ENCODE measurements at regions not wholly inside any gene's neighbourhood (a gene's known extent, or its start where the extent isn't known, plus 50 kb on each side); places are given as distances from the start of the nearest gene placed in this dataset.

DNA sequence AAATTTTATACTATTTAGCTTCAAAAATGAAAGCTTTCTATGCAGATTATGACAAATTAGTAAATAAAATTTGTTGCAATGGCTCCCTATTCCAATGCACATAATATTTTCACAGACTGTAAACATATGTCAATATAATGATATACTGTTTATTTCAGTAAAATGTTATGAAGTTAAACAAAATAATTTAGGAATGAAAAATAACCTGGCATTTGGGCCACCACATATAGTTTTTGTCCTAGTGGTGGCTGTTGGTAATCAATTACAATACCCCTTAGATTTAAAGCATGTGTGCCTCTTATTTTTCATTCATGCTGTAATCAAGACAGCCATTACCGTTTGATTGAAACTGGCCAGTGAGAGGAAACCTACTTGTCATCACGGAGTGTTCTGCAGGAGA is 928.5 kb upstream of the KCND2 start:
- DNase-seq (ENCODE audit: low read depth), result no peak
- no peak overlapping the region for H3K4me3 ChIP-seq (ENCODE audit: low read length)
- TF ChIP-seq, protein P1, sequence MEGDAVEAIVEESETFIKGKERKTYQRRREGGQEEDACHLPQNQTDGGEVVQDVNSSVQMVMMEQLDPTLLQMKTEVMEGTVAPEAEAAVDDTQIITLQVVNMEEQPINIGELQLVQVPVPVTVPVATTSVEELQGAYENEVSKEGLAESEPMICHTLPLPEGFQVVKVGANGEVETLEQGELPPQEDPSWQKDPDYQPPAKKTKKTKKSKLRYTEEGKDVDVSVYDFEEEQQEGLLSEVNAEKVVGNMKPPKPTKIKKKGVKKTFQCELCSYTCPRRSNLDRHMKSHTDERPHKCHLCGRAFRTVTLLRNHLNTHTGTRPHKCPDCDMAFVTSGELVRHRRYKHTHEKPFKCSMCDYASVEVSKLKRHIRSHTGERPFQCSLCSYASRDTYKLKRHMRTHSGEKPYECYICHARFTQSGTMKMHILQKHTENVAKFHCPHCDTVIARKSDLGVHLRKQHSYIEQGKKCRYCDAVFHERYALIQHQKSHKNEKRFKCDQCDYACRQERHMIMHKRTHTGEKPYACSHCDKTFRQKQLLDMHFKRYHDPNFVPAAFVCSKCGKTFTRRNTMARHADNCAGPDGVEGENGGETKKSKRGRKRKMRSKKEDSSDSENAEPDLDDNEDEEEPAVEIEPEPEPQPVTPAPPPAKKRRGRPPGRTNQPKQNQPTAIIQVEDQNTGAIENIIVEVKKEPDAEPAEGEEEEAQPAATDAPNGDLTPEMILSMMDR (conservative IDR thresholded peaks at IDR 0.05; ENCODE audit: low read depth, low read length), result no peak

DNA sequence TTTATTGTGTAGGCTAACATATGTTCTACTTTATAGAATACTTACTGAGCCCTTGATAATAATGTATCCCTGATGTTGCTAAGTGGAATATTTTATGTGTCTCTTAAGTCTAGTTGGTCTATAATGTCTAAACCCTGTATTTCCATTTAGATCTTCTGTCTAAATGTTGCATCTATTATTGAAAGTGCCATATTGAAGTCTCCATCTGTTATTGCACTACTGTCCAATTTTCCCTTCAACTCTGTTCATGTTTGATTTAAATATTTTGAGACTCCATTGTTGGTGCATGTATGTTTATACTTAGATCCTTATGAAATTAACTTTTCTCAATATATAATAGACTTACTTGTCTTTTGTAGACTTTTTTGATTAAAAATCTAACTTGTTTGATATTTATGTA is 924.5 kb upstream of the KCND2 start:
- TF ChIP-seq, protein P1 (conservative IDR thresholded peaks at IDR 0.05; ENCODE audit: low read depth, low read length), result no peak
- DNase-seq (ENCODE audit: low read depth), result no peak
- no peak overlapping the region for H3K4me3 ChIP-seq (ENCODE audit: low read length)

DNA sequence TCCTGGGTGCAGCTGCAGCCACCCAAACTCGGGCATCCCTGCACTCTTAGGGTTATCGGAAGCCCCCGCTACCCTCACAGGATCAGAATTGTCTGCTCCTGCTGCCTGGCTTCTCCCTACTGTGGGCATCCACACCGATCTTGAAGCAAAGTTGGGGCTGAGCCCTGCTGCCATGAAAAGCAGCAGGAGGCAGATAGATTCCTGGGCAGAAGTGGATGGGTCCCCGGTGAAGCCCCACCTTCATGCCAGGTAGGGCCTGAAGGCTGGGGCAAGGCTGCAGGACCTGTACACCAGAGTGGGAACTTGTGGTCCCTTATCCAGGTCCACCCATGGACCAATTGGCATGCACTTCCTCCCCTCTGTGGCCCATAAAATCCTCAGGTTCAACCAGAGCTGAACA is 922.6 kb upstream of the KCND2 start:
- no peak for DNase-seq (ENCODE audit: low read depth)
- no peak overlapping the region for H3K4me3 ChIP-seq (ENCODE audit: low read length)
- TF ChIP-seq, protein P1 (conservative IDR thresholded peaks at IDR 0.05; ENCODE audit: low read depth, low read length), result no peak

DNA sequence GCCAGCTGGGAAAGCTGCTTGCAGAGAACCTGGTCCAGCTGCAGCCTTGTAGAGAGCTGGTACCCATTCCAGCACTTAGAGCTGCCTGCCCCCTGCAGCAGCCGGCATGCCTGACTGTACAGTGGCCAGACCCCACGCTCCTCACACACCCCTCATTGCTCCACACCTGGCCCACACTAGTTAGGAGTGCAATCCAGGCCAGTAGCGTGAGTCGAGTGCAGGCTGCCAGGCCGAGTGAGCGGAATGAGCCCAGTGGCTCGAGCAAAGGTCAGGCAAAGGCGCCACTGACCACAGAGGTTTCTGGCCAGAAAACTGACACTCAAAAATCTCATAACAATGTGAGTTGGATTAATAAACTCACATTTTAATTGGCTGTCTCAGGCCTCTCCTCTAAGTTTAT is 921.7 kb upstream of the KCND2 start:
- no peak for DNase-seq (ENCODE audit: low read depth)
- no peak overlapping the region for H3K4me3 ChIP-seq (ENCODE audit: low read length)
- TF ChIP-seq, protein P1 (conservative IDR thresholded peaks at IDR 0.05; ENCODE audit: low read depth, low read length), result no peak

DNA sequence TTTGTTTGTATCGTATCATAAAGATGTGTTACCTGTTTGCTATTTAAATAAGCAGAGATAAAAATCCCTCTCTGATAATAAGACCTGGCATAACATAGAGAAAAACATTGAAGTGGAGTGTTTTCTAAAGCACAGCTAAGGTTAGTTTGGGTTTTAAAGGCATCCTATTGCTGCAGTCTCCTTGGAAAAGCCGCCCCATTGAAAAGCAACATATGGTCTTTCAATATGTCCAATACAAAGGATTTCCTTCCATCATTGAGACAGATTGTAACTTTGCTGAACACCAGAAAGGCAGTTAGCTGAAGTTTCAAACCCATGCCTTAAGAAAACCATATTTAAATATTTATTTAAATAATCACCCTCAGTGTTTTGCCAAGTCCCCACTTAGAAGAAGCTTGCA is 898.5 kb upstream of the KCND2 start:
- TF ChIP-seq, protein P1 (conservative IDR thresholded peaks at IDR 0.05; ENCODE audit: low read depth, low read length), result no peak
- DNase-seq (ENCODE audit: low read depth), result no peak
- H3K4me3 ChIP-seq (ENCODE audit: low read length), result no peak overlapping the region

DNA sequence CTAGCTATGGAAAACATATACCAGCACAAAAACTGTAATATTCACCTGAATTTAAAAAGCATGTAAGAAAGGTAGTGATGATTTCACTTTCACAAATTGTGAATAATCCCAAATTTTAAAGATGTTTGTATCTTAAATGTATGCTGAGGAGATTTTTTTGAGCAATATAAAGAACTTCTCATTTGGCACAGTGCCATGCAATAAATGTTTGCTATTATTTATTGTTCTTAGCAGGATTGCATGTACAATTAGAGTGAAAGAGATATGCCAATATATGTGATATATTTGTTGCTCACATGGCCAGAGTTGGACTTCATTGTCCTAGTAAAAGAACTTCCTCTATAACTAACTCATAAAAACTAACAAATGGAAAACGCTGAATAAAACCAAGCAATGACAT is 895.1 kb upstream of the KCND2 start:
- TF ChIP-seq, protein P1 (conservative IDR thresholded peaks at IDR 0.05; ENCODE audit: low read depth, low read length), result no peak
- H3K4me3 ChIP-seq (ENCODE audit: low read length), result no peak overlapping the region
- DNase-seq (ENCODE audit: low read depth), result no peak

DNA sequence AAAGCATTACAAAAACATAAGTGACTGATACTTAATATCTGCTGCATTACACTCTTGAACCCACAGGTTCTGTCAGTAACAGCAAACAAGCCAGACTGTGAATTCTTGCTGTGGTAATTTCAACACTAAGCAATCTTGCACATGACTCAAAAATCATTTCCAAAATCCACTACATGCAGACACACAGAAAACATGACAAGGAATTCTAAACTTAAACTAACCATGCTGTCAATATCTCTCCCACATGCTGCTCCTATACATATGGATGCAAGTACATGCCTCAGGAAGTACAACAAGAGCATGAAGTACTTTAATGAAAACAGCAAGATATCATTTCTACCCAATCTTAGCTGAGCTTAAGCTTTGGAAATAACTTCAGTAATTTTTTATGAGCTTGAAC is 890.2 kb upstream of the KCND2 start:
- DNase-seq (ENCODE audit: low read depth), result no peak
- TF ChIP-seq, protein P1 (conservative IDR thresholded peaks at IDR 0.05; ENCODE audit: low read depth, low read length), result no peak
- H3K4me3 ChIP-seq (ENCODE audit: low read length), result no peak overlapping the region

All from retinal pigment epithelial cell (primary cell).